Panc1 (cell line): ENCODE measurements at regions not wholly inside any gene's neighbourhood (a gene's known extent, or its start where the extent isn't known, plus 50 kb on each side); places are given as distances from the start of the nearest gene placed in this dataset.

Experiments
- ATAC-seq: fragments of 200-7000 bp; cut with Tn5 transposase; 2 replicates; pipeline ENCODE4 v1.9.1; 2020; ENCODE audit warnings: mild to moderate bottlenecking, moderate library complexity
- BruUV-seq: library from RNA; stranded (reverse); fragments of 400-500 nt; replicated peaks from 2 replicates; lab custom pipeline; 2021; lab: Mats Ljungman, UMichigan
- CTCF ChIA-PET: fragments of 300-600 bp; sonication (Branson Sonifier 250); formaldehyde crosslinking; loops from one replicate; lab custom pipeline; 2022; ENCODE audit warnings: antibody characterized with exemption; lab: Charles Lee
- POLR2A ChIA-PET: fragments of 300-600 bp; sonication (Branson Sonifier 250); formaldehyde crosslinking; loops from one replicate; lab custom pipeline; 2022; ENCODE audit warnings: antibody characterized with exemption; lab: Charles Lee
- DNase-seq: peaks from one replicate; pipeline ENCODE4 v3.0.0-alpha.2; 2010; ENCODE audit warnings: low read depth, low spot score
- H3K27ac ChIP-seq: 2 replicates; pipeline ENCODE4 v1.5.1; 2011; ENCODE audit warnings: mild to moderate bottlenecking, low read length, inconsistent platforms
- H3K27me3 ChIP-seq: fragments of 200-500 bp; sonication (Bioruptor generic); 2 replicates; pipeline ENCODE4 v1.6.0; 2014; ENCODE audit warnings: low read length, inconsistent platforms; ENCODE audit not compliant: control insufficient read depth, insufficient read depth
- H3K36me3 ChIP-seq: fragments of 200-500 bp; sonication (Bioruptor generic); 2 replicates; pipeline ENCODE4 v1.5.1; 2014; ENCODE audit warnings: inconsistent platforms, mild to moderate bottlenecking, low read length, moderate library complexity; ENCODE audit not compliant: control insufficient read depth, insufficient read depth
- H3K4me1 ChIP-seq: 2 replicates; pipeline ENCODE4 v1.5.1; 2011; ENCODE audit warnings: inconsistent platforms, mild to moderate bottlenecking, low read length, moderate library complexity; ENCODE audit not compliant: control insufficient read depth, insufficient read depth
- H3K4me3 ChIP-seq, 2 experiments: 2 replicates each; pipeline ENCODE4 v1.5.1; 2011 to 2012; ENCODE audit warnings: low read depth in 2 of 2, low read length in 2 of 2, mild to moderate bottlenecking in 2 of 2, inconsistent platforms in 1 of 2, moderate library complexity in 1 of 2
- H3K9me3 ChIP-seq: fragments of 200-500 bp; sonication (Bioruptor generic); 2 replicates; pipeline ENCODE4 v1.5.1; 2014; ENCODE audit warnings: low read depth, mild to moderate bottlenecking, inconsistent platforms, low read length, moderate library complexity; ENCODE audit not compliant: control insufficient read depth, insufficient read depth
- POLR2AphosphoS5 ChIP-seq: IDR thresholded peaks from 2 replicates; pipeline ENCODE4 v1.6.1; 2012; ENCODE audit warnings: mild to moderate bottlenecking, low read depth, low read length, moderate library complexity
- REST ChIP-seq, 2 experiments: IDR thresholded peaks; 2 replicates each; pipeline ENCODE4 v1.6.1; 2011 to 2012; ENCODE audit warnings: low read depth in 2 of 2, control low read depth in 1 of 2, low read length in 1 of 2, mild to moderate bottlenecking in 1 of 2, moderate library complexity in 1 of 2; ENCODE audit not compliant: insufficient read depth in 1 of 2
- SIN3A ChIP-seq: IDR thresholded peaks from 2 replicates; pipeline ENCODE4 v1.6.1; 2012; ENCODE audit warnings: low read depth, mild to moderate bottlenecking, low read length, moderate library complexity, borderline replicate concordance; ENCODE audit not compliant: insufficient read depth
- TCF7L2 ChIP-seq: IDR thresholded peaks from 2 replicates; pipeline ENCODE4 v1.6.1; 2011; ENCODE audit warnings: mild to moderate bottlenecking, low read depth, low read length, inconsistent platforms
- in situ Hi-C: cut with HindIII; loops from 2 replicates; pipeline ENCODE4 v1.10.0; 2016; ENCODE audit warnings: low sequenced_read_pairs, low pct_unique_long_range_greater_than_20kb
- intact Hi-C: fragments of 100-400 bp; cut with micrococcal nuclease; formaldehyde crosslinking; loops from one replicate; pipeline ENCODE4 v1.10.0; 2022; ENCODE audit not compliant: unreplicated experiment
- TF ChIP-seq, protein P1 (sequence below): fragments of 450-650 bp; IDR thresholded peaks from 2 replicates; pipeline ENCODE4 v1.5.1; 2017; ENCODE audit warnings: mild to moderate bottlenecking

DNA sequence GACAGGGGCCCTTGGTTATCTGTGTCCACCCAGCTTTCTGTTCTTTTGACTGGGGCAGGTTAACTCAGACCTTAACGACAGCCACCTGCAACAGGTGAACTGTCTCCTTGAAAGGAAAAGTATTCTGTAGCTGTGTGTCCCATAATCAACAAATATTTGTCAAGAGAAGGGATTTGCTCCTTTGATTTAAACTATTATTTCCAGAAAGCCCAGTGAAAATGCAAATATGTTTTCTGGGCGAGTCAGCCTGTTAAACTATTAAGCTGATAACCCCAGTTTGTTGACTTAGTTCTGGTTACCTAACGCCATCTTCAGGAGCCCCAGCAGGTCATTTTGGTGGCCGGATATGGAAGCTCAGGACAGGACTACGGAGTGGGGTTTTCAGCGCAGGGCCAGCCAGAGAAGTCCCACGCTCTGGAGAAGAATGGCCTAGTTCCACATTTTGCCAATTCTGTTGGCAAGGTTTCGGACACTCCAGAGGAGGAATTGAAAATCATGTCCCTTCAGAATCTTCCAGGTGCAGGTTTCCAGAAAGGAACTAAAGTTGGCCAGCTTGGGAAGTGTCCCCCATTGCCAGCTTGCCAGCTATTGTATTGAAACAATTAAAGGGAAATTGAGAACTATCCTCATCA is 54.5 kb downstream of the ADRA2A start:
- no peak for DNase-seq
- in situ Hi-C loops, result no loop called here
- Histone ChIP-seq H3K9me3 (no peaks in the 10 kb centered on the region), H3K4me1 (no peaks in the 10 kb centered on the region), H3K27me3 (peaks cover 12% of the 10 kb centered on the region; the same call in 1 of the 2 replicates), H3K36me3 (no peaks in the 10 kb centered on the region), H3K4me3 (no peak overlapping the region), H3K27ac (no peak overlapping the region)
- TF ChIP-seq REST (IDR thresholded peaks at IDR 0.05; ENCODE audit: insufficient read depth in 1 of 2, low read depth in 2 of 2, low read length in 1 of 2), result no peak
- no peak for TF ChIP-seq SIN3A
- no peak for TF ChIP-seq POLR2AphosphoS5
- TF ChIP-seq, protein P1, sequence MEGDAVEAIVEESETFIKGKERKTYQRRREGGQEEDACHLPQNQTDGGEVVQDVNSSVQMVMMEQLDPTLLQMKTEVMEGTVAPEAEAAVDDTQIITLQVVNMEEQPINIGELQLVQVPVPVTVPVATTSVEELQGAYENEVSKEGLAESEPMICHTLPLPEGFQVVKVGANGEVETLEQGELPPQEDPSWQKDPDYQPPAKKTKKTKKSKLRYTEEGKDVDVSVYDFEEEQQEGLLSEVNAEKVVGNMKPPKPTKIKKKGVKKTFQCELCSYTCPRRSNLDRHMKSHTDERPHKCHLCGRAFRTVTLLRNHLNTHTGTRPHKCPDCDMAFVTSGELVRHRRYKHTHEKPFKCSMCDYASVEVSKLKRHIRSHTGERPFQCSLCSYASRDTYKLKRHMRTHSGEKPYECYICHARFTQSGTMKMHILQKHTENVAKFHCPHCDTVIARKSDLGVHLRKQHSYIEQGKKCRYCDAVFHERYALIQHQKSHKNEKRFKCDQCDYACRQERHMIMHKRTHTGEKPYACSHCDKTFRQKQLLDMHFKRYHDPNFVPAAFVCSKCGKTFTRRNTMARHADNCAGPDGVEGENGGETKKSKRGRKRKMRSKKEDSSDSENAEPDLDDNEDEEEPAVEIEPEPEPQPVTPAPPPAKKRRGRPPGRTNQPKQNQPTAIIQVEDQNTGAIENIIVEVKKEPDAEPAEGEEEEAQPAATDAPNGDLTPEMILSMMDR, result no peak
- no peak for TF ChIP-seq TCF7L2
- ChIA-PET CTCF (no interaction called here), POLR2A (no interaction called here)
- intact Hi-C loops, result no loop called here
- no TSS peak for BruUV-seq
- ATAC-seq, result no peak

GRCh38 chr10:111137007-111137406 is 60.2 kb downstream of the ADRA2A start:
- in situ Hi-C loops (no loop called here), intact Hi-C loops (no loop called here)
- POLR2A ChIA-PET, result no interaction called here
- TF ChIP-seq REST (IDR thresholded peaks at IDR 0.05; ENCODE audit: insufficient read depth in 1 of 2, low read depth in 2 of 2, low read length in 1 of 2) (no peak), TCF7L2 (no peak), POLR2AphosphoS5 (no peak), SIN3A (no peak)
- TF ChIP-seq, protein P1, result no peak
- CTCF ChIA-PET, result no interaction called here
- Histone ChIP-seq H3K27ac (no peak overlapping the region), H3K9me3 (no peaks in the 10 kb centered on the region), H3K27me3 (peaks cover 2% of the 10 kb centered on the region; the same call in 1 of the 2 replicates), H3K4me3 (no peak overlapping the region), H3K36me3 (no peaks in the 10 kb centered on the region), H3K4me1 (no peaks in the 10 kb centered on the region)
- no TSS peak for BruUV-seq
- ATAC-seq (no peak), DNase-seq (no peak)
